GM12872 (cell line): ENCODE measurements at regions not wholly inside any gene's neighbourhood (a gene's known extent, or its start where the extent isn't known, plus 50 kb on each side); places are given as distances from the start of the nearest gene placed in this dataset.

ENCODE experiments used
- CTCF ChIP-seq: IDR thresholded peaks from 3 replicates; pipeline ENCODE4 v1.5.1; 2011; ENCODE audit warnings: low read depth, mild to moderate bottlenecking, low read length, moderate library complexity; ENCODE audit not compliant: insufficient read depth

GRCh38 chr6:90356012-90356421 is 59.4 kb upstream of the BACH2 start:
- no peak for TF ChIP-seq CTCF

- no peak for TF ChIP-seq CTCF
Observed at GRCh38 chr6:90354961-90355360, 58.3 kb upstream of the BACH2 start.

- no peak for TF ChIP-seq CTCF
Observed at GRCh38 chr6:90351696-90352095, 55.1 kb upstream of the BACH2 start.

GRCh38 chr6:90350689-90351554 is 54.3 kb upstream of the BACH2 start:
- TF ChIP-seq CTCF, result no peak

- TF ChIP-seq CTCF, result no peak
Observed at GRCh38 chr6:90347411-90347851, 50.8 kb upstream of the BACH2 start.

- no peak for TF ChIP-seq CTCF
Observed at GRCh38 chr6:90346729-90347128, 50.1 kb upstream of the BACH2 start.
